C4-2B (cell line): ENCODE measurements at regions not wholly inside any gene's neighbourhood (a gene's known extent, or its start where the extent isn't known, plus 50 kb on each side); places are given as distances from the start of the nearest gene placed in this dataset.
A peak's percentile ranks its signal among the peaks of the same experiment; 100 is the strongest.

ENCODE experiments used
- H3K27ac ChIP-seq: fragments of 450-650 bp; 2 replicates; pipeline ENCODE4 v1.5.1; 2017
- ZFX ChIP-seq: fragments of 450-650 bp; IDR thresholded peaks from 2 replicates; pipeline ENCODE4 v1.6.1; 2017
- TF ChIP-seq, protein P1 (sequence below): fragments of 450-650 bp; conservative IDR thresholded peaks from 2 replicates; pipeline ENCODE4 v1.5.1; 2017; ENCODE audit warnings: mild to moderate bottlenecking

DNA sequence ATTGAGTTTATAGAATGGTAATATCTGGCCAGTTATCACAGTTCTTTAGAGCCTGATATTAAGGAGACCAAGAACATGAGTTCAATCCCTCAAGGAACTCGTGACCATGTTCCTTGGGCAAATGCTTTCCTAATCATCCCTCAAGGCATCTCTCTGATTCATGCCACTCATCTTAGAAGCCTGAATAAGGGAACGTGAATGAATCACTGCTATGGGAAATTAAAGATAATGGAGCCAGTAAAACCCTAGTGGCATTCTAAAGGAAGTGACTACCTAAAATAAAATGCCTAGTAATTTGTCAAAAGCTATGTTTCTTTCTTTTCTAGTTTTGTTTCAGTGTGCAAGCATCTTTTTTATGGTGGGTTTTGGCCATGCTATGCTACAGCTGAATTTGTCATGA, 1161.3 kb downstream of the C4orf33 start:
- TF ChIP-seq ZFX: no peak
- TF ChIP-seq, protein P1, sequence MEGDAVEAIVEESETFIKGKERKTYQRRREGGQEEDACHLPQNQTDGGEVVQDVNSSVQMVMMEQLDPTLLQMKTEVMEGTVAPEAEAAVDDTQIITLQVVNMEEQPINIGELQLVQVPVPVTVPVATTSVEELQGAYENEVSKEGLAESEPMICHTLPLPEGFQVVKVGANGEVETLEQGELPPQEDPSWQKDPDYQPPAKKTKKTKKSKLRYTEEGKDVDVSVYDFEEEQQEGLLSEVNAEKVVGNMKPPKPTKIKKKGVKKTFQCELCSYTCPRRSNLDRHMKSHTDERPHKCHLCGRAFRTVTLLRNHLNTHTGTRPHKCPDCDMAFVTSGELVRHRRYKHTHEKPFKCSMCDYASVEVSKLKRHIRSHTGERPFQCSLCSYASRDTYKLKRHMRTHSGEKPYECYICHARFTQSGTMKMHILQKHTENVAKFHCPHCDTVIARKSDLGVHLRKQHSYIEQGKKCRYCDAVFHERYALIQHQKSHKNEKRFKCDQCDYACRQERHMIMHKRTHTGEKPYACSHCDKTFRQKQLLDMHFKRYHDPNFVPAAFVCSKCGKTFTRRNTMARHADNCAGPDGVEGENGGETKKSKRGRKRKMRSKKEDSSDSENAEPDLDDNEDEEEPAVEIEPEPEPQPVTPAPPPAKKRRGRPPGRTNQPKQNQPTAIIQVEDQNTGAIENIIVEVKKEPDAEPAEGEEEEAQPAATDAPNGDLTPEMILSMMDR: no peak

DNA sequence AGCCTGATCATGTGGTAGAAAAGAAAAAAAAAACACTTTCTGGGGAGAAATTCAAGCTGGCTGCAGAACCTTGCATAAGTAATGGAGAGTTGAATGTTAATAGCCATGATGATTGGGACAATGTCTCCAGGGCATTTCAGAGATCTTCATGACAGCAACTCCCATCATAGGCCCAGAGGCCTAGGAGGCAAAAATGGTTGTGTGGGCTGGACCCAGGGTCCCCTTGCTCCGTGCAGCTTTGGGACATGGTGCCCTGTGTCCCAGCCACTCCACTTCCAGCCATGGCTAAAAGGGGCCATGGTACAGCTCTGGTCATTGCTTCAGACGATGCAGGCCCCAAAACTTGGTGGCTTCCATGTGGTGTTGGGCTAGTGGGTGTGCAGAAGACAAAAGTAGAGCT, 1170.9 kb downstream of the C4orf33 start:
- H3K27ac ChIP-seq: no peak overlapping the region
- TF ChIP-seq, protein P1: no peak
- TF ChIP-seq ZFX: no peak

More for the DNA sequence above, 1161.3 kb downstream of the C4orf33 start:
- H3K27ac ChIP-seq: no peak overlapping the region

DNA sequence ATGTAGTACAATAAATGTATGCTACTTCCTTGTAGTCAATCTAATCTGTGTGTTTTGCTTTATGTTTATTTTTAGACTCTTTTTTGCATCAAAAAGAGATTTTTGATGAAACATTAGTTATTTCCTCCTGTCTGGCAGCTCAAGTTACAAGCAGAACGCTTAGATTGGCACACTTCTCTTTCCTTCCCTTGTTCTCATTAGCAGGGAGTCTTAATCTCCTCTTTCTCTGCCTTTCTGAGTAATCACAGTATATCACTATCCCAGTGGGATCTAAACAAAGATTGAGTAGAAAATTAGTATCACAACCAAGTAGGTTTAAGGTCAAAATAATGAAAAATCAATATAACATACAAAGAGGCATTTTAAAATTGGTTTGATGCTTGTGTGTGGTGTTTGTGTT, 1192.6 kb downstream of the C4orf33 start:
- no peak overlapping the region for H3K27ac ChIP-seq
- no peak for TF ChIP-seq ZFX
- TF ChIP-seq, protein P1: no peak

DNA sequence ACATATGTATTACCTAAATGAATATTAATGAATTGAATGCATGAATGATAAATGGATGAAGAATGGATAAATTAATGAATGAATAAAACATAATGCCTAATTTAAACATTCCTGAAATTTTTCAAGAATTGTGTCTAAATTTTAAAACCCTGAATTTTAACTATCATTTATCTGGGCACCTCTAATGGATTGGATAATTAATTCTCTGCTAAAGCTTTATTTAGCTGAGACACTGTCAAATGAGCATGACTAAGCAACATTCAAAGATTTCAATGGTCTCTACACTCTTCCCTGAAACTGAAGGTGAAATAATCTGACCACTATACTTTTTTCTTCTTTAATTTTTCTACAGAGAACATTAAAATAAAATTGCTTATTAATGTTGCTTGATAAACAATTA, 1197.7 kb downstream of the C4orf33 start:
- no peak overlapping the region for H3K27ac ChIP-seq
- TF ChIP-seq, protein P1: no peak

DNA sequence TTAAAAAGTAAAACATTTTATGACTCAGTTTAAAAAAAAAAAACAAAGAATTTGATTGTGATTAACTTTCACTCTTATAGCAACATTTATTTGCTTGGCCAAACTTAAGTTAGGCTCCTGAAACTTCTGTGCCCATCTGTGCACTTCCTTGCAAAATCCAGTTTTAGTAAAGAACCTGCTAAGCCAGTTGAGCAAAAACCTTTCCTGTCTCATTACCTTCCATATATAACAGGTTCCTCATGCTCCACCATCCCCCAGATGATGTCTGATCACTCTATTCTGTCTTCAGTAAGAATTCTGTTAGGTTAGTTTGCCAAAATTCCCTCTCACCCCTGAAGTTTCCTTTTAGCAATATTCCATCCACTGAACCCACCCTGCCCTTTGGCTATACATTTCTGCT, 1200.5 kb downstream of the C4orf33 start:
- TF ChIP-seq, protein P1: no peak
- no peak for TF ChIP-seq ZFX
- no peak overlapping the region for H3K27ac ChIP-seq

DNA sequence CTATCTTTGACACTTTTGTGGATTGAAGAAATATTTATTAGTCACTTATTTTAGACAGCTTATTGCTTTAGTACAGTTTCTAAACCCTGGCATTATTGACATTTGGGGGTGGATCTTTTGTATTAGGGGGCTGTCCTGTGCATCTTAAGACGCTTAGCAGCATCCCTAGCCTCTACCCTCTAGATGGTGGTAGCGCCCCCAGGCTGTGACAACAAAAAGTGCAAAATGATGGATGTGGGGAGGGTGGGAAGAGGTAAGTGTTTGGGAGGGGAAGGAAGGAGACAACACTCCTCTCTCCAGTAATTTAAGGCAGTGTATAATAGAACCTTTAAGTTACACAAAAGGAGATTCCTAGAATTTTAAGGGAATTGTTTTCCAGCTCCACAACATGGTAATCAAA, 1210.6 kb downstream of the C4orf33 start:
- no peak for TF ChIP-seq ZFX
- TF ChIP-seq, protein P1: peak; percentile 26

DNA sequence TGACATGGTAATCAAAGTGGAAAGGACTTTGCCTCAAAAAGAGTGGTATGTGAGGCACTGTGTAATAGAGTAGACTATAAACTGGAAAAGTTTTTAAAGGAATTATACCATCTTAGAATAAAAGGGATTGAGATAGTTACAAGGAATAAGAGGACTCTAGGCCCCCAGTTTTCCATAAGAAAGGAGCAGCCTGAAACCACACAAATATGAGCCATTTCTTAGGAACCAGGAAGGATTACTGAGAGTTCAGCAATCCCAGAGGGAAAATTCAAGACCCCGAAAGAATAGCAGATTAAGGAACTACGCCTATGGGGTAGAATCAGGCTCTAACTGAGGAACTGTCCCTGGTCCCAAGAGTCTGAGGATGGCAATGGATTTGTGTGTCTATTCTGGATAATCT, 1213.3 kb downstream of the C4orf33 start:
- no peak overlapping the region for H3K27ac ChIP-seq
- no peak for TF ChIP-seq ZFX
- TF ChIP-seq, protein P1: no peak

More for the DNA sequence above, 1210.6 kb downstream of the C4orf33 start:
- no peak overlapping the region for H3K27ac ChIP-seq
